HG02870 (cell line): ENCODE measurements at regions not wholly inside any gene's neighbourhood (a gene's known extent, or its start where the extent isn't known, plus 50 kb on each side); places are given as distances from the start of the nearest gene placed in this dataset.

Source experiments
- ATAC-seq: cut with Tn5 transposase; IDR thresholded peaks from one replicate; pipeline ENCODE4 v1.9.1; 2021; ENCODE audit warnings: mild to moderate bottlenecking, moderate library complexity; ENCODE audit not compliant: unreplicated experiment

- no peak for ATAC-seq
Observed at GRCh38 chr13:40460116-40460515, 206.3 kb downstream of the FOXO1 start.

- no peak for ATAC-seq
Observed at GRCh38 chr13:40464337-40465014, 202.0 kb downstream of the FOXO1 start.

GRCh38 chr13:40465015-40465390, 201.4 kb downstream of the FOXO1 start:
- no peak for ATAC-seq

- no peak for ATAC-seq
Observed at GRCh38 chr13:40466272-40466671, 200.2 kb downstream of the FOXO1 start.

- no peak for ATAC-seq
Observed at GRCh38 chr13:40468227-40468838, 198.1 kb downstream of the FOXO1 start.

GRCh38 chr13:40469581-40470310, 196.7 kb downstream of the FOXO1 start:
- ATAC-seq = no peak

GRCh38 chr13:40470660-40471059, 195.8 kb downstream of the FOXO1 start:
- no peak for ATAC-seq

- no peak for ATAC-seq
Observed at GRCh38 chr13:40471076-40471475, 195.4 kb downstream of the FOXO1 start.

GRCh38 chr13:40471911-40472310, 194.5 kb downstream of the FOXO1 start:
- ATAC-seq = no peak

- ATAC-seq = no peak
Observed at GRCh38 chr13:40472427-40473220, 193.8 kb downstream of the FOXO1 start.

- ATAC-seq = no peak
Observed at GRCh38 chr13:40475617-40476016, 190.8 kb downstream of the FOXO1 start.

- no peak for ATAC-seq
Observed at GRCh38 chr13:40476175-40476958, 190.1 kb downstream of the FOXO1 start.

- ATAC-seq = no peak
Observed at GRCh38 chr13:40477623-40478608, 188.5 kb downstream of the FOXO1 start.

- ATAC-seq = no peak
Observed at GRCh38 chr13:40478775-40479174, 187.7 kb downstream of the FOXO1 start.

- ATAC-seq = no peak
Observed at GRCh38 chr13:40479196-40479845, 187.1 kb downstream of the FOXO1 start.

- ATAC-seq = no peak
Observed at GRCh38 chr13:40480012-40480914, 186.2 kb downstream of the FOXO1 start.

- ATAC-seq = no peak
Observed at GRCh38 chr13:40480915-40481516, 185.4 kb downstream of the FOXO1 start.
